Left ventricle myocardium superior (tissue), 1 donor: ENCODE measurements at regions not wholly inside any gene's neighbourhood (a gene's known extent, or its start where the extent isn't known, plus 50 kb on each side); places are given as distances from the start of the nearest gene placed in this dataset.

ENCODE experiments used
- ATAC-seq: fragments of 200-7000 bp; cut with Tn5 transposase; one replicate; pipeline ENCODE4 v1.9.1; 2020; ENCODE audit warnings: mild to moderate bottlenecking, moderate library complexity
- DNase-seq: peaks from one replicate; pipeline ENCODE4 v3.0.0-alpha.2; 2020
- intact Hi-C: fragments of 100-400 bp; cut with micrococcal nuclease; formaldehyde crosslinking; loops from one replicate; pipeline ENCODE4 v1.11.0; 2022
- donor health status: DM: no; HTN: yes; CAD: no; lungs with severe emphysema.

- no peak for DNase-seq
- intact Hi-C loops: no loop called here
- no peak for ATAC-seq
Observed at GRCh38 chr11:116442238-116442752, 330.5 kb downstream of the BUD13 start.

DNA sequence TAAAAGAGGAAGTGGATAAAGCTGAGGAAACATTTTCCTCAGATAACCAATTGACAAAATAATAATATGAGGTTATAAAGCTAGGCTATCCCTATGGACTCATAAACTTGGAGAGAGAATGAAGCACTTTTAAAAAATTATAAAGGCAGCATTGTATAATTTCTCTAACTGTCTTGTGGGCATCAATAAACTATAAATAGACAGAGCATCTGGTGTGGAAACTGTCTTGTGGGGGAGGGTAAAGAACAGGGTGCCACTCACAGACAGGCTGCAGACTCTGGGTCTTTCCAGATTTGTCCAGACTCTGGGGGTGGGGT, 333.5 kb downstream of the BUD13 start:
- DNase-seq (no peak), ATAC-seq (no peak)
- intact Hi-C loops: no loop called here

DNA sequence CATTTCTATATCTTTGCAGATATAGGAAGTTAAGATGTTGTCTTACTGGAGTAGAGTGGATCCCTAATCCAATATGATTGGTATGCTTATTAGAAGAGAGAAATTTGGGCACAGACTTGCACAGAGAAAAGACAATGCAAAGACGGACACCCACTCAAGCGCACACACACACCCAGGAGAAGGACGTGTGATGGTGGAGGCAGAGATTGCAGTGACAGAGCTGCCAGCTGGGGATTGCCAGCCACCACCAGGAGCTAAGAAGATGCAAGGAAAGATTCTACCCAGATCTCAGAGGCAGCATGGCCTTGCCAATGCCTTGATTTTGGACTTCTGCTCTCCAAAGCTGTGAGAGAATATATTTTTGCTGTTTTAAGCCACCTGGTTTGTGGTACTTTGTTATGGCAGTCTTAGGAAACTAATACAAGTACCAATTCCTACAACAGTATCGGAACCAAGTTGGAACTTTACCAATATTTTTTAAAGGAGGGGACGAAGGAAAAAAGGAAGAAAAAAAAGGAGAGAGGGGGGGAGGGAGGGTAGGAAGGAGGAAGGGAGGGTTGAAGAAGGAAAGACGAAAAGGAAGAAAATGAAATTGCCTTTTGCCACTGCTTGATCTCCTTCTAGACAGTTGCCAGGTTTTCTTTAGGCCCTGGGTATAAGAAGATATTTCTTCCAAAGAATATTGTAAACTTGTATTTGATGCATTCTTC, 334.0 kb downstream of the BUD13 start:
- DNase-seq (no peak), ATAC-seq (no peak)
- intact Hi-C loops: no loop called here

DNA sequence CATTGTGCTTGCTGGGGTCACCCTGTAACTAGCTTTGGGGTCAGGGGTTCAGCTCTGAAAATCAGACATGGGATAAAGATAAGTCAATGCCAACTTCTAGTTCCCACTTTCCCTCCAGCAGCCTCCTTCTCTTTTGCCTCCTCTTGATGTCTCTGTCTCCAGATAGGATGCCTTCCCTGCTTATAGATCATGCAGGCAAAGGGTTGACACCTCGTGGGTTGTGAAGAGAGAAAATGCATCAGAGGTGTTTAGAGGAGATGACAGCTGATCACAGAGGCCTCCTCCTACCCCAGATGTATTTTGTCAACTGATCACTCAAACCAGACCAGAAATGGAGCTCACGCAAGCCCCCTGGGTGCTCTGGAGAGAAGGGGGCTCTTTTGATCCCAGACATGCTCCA, 337.8 kb downstream of the BUD13 start:
- intact Hi-C loops: no loop called here
- DNase-seq: no peak
- ATAC-seq: no peak

DNA sequence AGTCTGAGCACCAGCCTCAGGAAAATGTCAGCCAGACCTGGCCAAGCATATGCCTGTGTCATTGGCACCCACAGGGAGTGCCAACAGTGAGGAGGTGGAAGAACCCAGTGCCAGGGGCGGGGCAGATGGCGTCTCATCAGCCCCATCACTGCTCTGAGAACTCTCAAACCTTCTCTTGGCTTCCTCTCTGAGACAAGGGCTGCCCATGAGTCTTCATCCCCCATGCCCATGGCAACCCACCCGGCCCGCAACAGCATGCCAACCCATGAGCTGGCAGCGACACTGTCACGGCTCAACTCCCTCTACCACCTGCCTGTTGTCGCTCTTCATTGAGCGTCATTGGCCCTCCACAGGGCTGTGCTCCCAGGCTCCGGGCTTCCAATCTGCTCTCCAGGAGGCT, 340.5 kb downstream of the BUD13 start:
- ATAC-seq (no peak), DNase-seq (no peak)

DNA sequence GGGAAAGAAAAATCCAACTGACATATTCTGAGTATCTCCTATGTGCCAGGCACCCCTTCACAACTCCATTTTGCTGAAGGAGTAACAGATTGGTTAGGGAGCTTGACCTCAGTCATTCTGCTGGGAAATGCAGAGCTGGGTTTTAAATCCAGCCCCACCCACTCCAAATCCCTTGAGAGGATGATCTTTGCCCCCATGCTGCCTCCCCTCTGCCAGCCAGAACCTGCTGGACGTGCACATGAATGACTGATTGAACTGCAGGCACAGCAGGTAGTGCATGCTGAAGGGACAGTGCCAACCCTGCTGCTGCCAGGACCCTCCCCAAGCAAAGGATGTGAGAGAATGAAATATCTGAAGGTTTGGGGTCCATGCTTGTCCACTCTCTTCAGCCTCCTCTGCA, 340.9 kb downstream of the BUD13 start:
- ATAC-seq (no peak), DNase-seq (no peak)
- intact Hi-C loops: no loop called here

More for the DNA sequence above, 340.5 kb downstream of the BUD13 start:
- intact Hi-C loops: no loop called here

DNA sequence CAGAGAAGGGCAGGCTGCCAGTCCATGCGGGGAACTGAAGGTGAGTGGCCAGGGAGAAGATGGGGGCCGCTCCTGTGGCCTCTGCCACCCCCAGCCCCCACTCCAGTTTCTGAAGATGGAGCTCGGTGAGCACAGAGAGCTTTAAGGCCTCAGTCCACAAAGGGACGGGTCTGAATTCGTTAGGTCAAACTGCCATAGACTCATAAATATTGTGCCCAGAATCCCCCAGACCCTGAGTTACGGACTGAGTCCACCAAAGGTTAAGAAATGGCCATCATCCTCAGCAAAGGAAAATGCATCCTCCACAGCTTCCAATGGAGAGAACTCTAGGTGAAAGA, 344.2 kb downstream of the BUD13 start:
- ATAC-seq: no peak
- DNase-seq: no peak
- intact Hi-C loops: no loop called here

GRCh38 chr11:116427903-116428637, 344.7 kb downstream of the BUD13 start:
- peak; percentile 33 for DNase-seq
- intact Hi-C loops: no loop called here
- peak; percentile 61 for ATAC-seq

GRCh38 chr11:116427337-116427902, 345.4 kb downstream of the BUD13 start:
- ATAC-seq (peak; percentile 37), DNase-seq (no peak)
- intact Hi-C loops: no loop called here

DNA sequence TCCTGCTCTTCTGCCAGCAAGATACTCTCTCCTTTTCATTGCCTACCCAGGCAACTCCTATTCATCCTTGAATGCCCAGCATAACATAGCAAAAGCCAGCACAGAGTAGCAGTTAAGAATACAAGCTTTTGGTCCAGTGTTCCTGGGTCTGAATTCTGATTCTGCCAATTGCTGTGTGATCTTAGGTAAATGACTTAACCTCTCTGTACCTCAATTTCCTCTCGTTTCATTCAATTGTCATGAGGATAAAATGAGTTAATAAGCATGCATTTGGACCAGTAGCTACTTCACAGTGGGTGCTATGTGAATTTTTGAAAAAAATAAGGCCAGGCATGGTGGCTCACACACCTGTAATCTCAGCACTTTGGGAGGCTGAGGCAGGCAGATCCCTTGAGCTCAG, 346.0 kb downstream of the BUD13 start:
- intact Hi-C loops: no loop called here
- DNase-seq: no peak
- ATAC-seq: no peak

DNA sequence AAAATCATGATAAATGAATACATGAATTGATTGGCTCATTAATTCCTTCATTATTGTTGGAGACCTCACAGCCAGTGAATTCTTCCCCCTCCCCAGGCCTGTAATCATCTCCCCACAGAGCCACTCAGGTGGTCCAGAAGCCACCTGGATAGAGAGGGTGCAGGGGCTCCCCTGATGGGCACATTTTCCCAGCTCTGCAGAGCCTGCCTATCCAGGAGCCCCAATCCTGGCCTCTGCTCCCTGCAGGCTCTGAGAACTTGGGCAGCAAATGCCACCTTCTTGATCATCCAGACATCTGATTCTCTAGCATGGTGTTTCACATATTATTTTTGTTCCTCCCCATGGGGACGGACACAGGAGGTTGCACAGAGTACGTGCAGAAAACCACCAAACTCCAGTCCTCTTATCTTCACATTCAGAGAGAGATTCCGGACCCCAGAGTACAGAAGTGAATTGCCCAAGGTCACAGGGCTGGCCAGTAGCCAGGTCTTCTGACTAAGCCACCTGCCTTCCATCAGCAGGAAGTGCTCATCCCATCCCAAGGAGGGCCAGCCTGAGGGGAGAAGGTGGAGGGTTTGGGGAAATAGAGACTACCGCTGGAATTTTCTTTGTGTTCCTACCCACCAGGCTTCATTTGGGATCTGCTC, 348.0 kb downstream of the BUD13 start:
- ATAC-seq: no peak
- DNase-seq: no peak
- intact Hi-C loops: no loop called here

- intact Hi-C loops: no loop called here
Observed at GRCh38 chr11:116422956-116423600, 349.7 kb downstream of the BUD13 start.

DNA sequence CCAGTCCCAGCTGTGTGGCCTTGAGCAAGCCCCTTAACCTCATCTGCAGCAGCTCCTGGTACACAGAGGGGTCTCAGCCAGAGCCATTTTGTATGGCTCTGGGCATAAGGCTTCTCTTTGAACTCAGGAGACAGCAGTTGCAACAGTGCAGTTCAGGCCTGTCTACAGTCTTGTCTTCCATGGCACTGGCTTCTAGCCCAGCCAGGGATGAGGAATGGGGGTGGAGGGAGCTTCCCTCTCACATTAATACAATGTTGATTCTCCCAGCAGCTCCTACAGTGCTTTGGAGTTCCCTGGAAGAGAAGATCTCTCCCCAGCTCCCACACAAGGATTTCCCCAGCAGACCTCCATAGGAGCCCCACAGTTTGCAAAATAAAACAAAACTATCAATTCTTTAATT, 350.2 kb downstream of the BUD13 start:
- intact Hi-C loops: no loop called here
- DNase-seq: no peak
- no peak for ATAC-seq

More at GRCh38 chr11:116422956-116423600, 349.7 kb downstream of the BUD13 start:
- no peak for DNase-seq
- no peak for ATAC-seq

DNA sequence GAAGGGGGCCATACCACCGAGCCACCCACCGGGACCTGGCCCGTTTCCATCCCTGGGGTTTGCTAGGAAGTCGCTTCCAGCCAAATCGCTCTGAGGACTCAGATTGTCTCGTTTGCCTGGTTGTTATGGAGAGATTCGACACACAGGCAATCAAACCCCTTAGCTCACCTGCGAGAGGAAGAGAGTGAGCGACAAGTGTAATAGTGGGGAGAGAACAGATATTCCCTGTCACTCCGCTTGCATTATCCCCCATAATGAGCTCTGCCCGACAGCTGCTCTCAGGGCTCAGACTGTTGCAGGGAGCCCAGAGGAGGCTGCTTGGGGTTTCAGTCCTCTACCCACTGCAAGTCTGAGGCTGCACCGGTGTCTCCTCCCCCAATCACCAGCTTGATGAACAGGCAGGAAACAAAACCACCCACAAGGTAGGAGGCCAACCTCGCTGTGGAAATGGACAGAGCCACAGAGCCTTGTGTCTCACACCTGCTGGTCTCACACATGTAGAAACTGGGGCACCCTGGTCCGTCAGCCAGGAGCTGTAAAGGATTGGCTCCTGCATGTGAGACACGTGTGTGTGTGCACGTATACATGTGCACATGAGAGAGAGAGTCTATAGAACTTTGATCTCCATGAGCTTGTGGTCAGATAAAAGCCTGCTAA, 351.1 kb downstream of the BUD13 start:
- no peak for ATAC-seq
- no peak for DNase-seq
- intact Hi-C loops: no loop called here

DNA sequence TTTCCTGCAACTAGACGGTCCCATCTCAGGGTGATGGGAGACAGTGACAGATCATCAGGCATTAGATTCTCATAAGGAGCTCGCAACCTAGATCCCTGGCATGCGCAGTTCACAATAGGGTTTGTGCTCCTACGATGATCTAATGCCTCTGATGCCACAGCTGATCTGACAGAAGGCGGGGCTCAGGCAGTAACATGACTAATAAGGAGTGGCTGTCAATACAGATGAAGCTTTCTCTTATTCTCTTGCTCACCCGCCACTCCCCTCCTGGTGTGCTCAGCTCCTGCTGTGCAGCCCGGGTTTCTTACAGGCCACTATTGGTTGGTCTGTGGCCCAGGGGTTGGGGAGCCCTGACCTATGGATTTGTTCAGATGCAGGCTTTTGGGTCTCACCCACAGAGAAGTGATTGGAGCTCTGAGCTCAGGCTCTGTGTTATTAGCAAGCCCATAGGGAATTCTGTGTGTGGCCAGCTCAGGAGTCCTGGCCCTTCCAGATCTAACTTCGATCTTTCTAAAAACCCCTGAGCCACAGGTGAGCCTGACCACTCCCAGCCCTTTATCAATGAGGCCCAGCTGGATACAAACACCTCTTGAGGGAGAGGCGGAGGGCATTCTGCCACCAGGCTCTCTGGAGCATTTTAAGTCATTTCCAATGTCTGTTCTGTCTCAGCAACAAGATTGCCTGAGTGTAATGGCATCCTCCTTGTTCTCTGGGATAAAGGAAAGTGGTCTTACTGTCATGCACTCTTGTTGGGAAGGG, 351.8 kb downstream of the BUD13 start:
- intact Hi-C loops: no loop called here
- no peak for DNase-seq
- ATAC-seq: no peak

DNA sequence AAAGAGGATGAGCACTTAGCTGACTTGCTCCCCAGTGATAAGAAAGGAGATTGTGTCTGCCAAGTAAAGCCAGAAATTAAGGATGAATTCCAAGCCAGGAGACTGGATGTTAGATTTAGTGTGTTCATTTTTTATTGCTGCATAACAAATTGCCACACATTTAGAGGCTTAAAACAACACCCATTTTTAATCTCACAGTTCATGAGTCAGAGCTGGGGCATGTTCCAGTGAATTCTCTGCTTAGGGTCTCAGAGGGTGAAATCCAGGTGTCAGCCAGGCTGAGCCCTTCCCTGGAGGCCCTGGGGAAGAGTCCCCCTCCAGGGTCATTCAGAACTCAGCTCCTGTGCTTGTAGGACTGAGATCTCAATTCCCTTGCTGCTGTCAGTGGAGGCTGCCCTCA, 352.8 kb downstream of the BUD13 start:
- ATAC-seq: no peak
- intact Hi-C loops: no loop called here

GRCh38 chr11:116418388-116419041, 354.3 kb downstream of the BUD13 start:
- ATAC-seq (no peak), DNase-seq (no peak)
- intact Hi-C loops: no loop called here

More for the DNA sequence above, 352.8 kb downstream of the BUD13 start:
- no peak for DNase-seq

DNA sequence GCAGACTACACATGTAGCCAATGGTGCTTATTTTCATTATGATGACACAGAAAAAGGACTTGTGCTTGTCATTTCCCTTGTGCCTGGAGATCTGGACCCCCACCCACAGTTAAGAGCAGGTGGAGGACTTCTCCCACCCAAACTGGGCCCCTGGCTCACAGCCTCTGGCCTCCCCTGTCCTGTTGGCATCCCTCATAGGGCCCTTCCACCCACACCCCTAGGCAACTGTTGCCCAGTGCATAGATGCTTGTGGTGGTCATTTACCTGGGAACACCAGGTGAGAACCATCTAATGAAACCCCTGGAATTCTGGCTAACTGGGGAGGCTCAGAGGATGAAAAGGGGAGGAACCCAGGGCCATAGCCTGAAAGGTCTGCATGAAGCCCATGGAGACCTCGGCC, 355.9 kb downstream of the BUD13 start:
- DNase-seq (no peak), ATAC-seq (no peak)
- intact Hi-C loops: no loop called here
